Spleen (tissue), 7 donors: ENCODE measurements at regions not wholly inside any gene's neighbourhood (a gene's known extent, or its start where the extent isn't known, plus 50 kb on each side); places are given as distances from the start of the nearest gene placed in this dataset.
"Not testable (repeated sequence)": the region's sequence is repeated elsewhere in the genome, so short reads cannot be mapped to it uniquely, and the experiment has no call there.

Source experiments
- CTCF ChIP-seq, 11 experiments: fragments of 200-600 bp in 7 of 11; fragments of 450-650 bp in 4 of 11; sonication (generic) in 4 of 11; IDR thresholded peaks in 8 of 11; conservative IDR thresholded peaks in 3 of 11; 1 replicate in 7 of 11; 2 replicates in 4 of 11; pipeline versions ENCODE4 v1.4.0 to v1.8.0; 2016 to 2021; ENCODE audit warnings: antibody characterized with exemption in 11 of 11, inconsistent platforms in 4 of 11, mild to moderate bottlenecking in 1 of 11
- POLR2A ChIP-seq, 3 donors: fragments of 450-650 bp; IDR thresholded peaks; one replicate each; pipeline ENCODE4 v1.5.1; 2017; ENCODE audit warnings: antibody characterized with exemption in 3 of 3, mild to moderate bottlenecking in 1 of 3
- POLR2AphosphoS5 ChIP-seq, 3 donors: sonication (generic); formaldehyde crosslinking; IDR thresholded peaks; one replicate each; pipeline ENCODE4 v1.5.1; 2017; ENCODE audit warnings: antibody characterized with exemption in 3 of 3
- donor health status: DM: no; HTN: no; CAD: no; lungs with moderate emphysema.
- donor health status: DM: no; HTN: no; CAD: no.
- donor health status: DM: no; HTN: no; CAD: no.

GRCh38 chr10:47647523-47648101, 115.8 kb downstream of the SYT15B start:
- TF ChIP-seq POLR2A (IDR thresholded peaks at IDR 0.05); POLR2AphosphoS5 (IDR thresholded peaks at IDR 0.05); CTCF (IDR thresholded peaks at IDR 0.05 in 8 of 11, conservative IDR thresholded peaks at IDR 0.05 in 3 of 11): not testable (repeated sequence)
